ENCODE measurements at regions not wholly inside any gene's neighbourhood (a gene's known extent, or its start where the extent isn't known, plus 50 kb on each side); places are given as distances from the start of the nearest gene placed in this dataset.

- CTCF ChIA-PET (ENCODE audit: unreplicated experiment), result no interaction called here
- intact Hi-C loops (cut with micrococcal nuclease; ENCODE audit: unreplicated experiment), result no loop called here
- POLR2A ChIA-PET, result no interaction called here
- H3K4me1 ChIP-seq (ENCODE audit: insufficient read depth, low read length, poor library complexity, severe bottlenecking), result no peaks in the 10 kb centered on the region
- H3K9me3 ChIP-seq (ENCODE audit: low read length), result no peaks in the 10 kb centered on the region
- 0 out of 2 replicates have a peak overlapping the region, but pooled peaks have one; percentile 26 for H2AFZ ChIP-seq (ENCODE audit: low read length)
- no peaks in the 10 kb centered on the region for H3K36me3 ChIP-seq (ENCODE audit: insufficient read depth, low read length)
- no peak overlapping the region for H3K27ac ChIP-seq (ENCODE audit: low read depth, low read length, poor library complexity, severe bottlenecking)
- no peak overlapping the region for H3K4me2 ChIP-seq (ENCODE audit: low read length)
- DNase-seq (ENCODE audit: low spot score), result no peak
- no peaks in the 10 kb centered on the region for H3K79me2 ChIP-seq (ENCODE audit: insufficient read depth, low read depth, low read length)
- no peaks in the 10 kb centered on the region for H3K9me2 ChIP-seq (ENCODE audit: insufficient read depth, low read length)
- no peaks in the 10 kb centered on the region for H4K20me1 ChIP-seq (ENCODE audit: insufficient read depth, low read length)
- BruUV-seq (replicated peaks), result no TSS peak
- H3K4me3 ChIP-seq (ENCODE audit: low read depth, low read length, poor library complexity, severe bottlenecking), result no peak overlapping the region
- TF ChIP-seq EZH2phosphoT487 (IDR thresholded peaks at IDR 0.05; ENCODE audit: borderline replicate concordance, low read depth, low read length) (no peak), CTCF (conservative IDR thresholded peaks at IDR 0.05; ENCODE audit: low read length) (no peak)
These were observed 183.0 kb upstream of the C2CD4B start for GRCh38 chr15:62348118-62348517.

GRCh38 chr15:62348623-62349022 is 183.5 kb upstream of the C2CD4B start:
- CTCF ChIA-PET (ENCODE audit: unreplicated experiment), result no interaction called here

GRCh38 chr15:62352817-62353216 is 187.7 kb upstream of the C2CD4B start:
- no peaks in the 10 kb centered on the region for H3K9me3 ChIP-seq (ENCODE audit: low read length)
- no peaks in the 10 kb centered on the region for H3K79me2 ChIP-seq (ENCODE audit: insufficient read depth, low read depth, low read length)
- CTCF ChIA-PET (ENCODE audit: unreplicated experiment), result no interaction called here
- no peaks in the 10 kb centered on the region for H3K9me2 ChIP-seq (ENCODE audit: insufficient read depth, low read length)
- intact Hi-C loops (cut with micrococcal nuclease; ENCODE audit: unreplicated experiment), result no loop called here
- no peak overlapping the region for H2AFZ ChIP-seq (ENCODE audit: low read length)
- H3K36me3 ChIP-seq (ENCODE audit: insufficient read depth, low read length), result no peaks in the 10 kb centered on the region
- H3K4me2 ChIP-seq (ENCODE audit: low read length), result no peak overlapping the region
- no TSS peak for BruUV-seq (replicated peaks)
- no peak for DNase-seq (ENCODE audit: low spot score)
- H4K20me1 ChIP-seq (ENCODE audit: insufficient read depth, low read length), result no peaks in the 10 kb centered on the region
- POLR2A ChIA-PET, result no interaction called here
- no peak overlapping the region for H3K4me3 ChIP-seq (ENCODE audit: low read depth, low read length, poor library complexity, severe bottlenecking)
- no peaks in the 10 kb centered on the region for H3K4me1 ChIP-seq (ENCODE audit: insufficient read depth, low read length, poor library complexity, severe bottlenecking)
- no peak overlapping the region for H3K27ac ChIP-seq (ENCODE audit: low read depth, low read length, poor library complexity, severe bottlenecking)
- no peak for TF ChIP-seq CTCF (conservative IDR thresholded peaks at IDR 0.05; ENCODE audit: low read length)
- TF ChIP-seq EZH2phosphoT487 (IDR thresholded peaks at IDR 0.05; ENCODE audit: borderline replicate concordance, low read depth, low read length), result no peak

More at GRCh38 chr15:62348623-62349022, 183.5 kb upstream of the C2CD4B start:
- Histone ChIP-seq H3K79me2 (ENCODE audit: insufficient read depth, low read depth, low read length) (no peaks in the 10 kb centered on the region), H3K4me1 (ENCODE audit: insufficient read depth, low read length, poor library complexity, severe bottlenecking) (no peaks in the 10 kb centered on the region), H3K4me3 (ENCODE audit: low read depth, low read length, poor library complexity, severe bottlenecking) (no peak overlapping the region), H3K27ac (ENCODE audit: low read depth, low read length, poor library complexity, severe bottlenecking) (no peak overlapping the region), H3K9me3 (ENCODE audit: low read length) (no peaks in the 10 kb centered on the region), H3K36me3 (ENCODE audit: insufficient read depth, low read length) (no peaks in the 10 kb centered on the region), H2AFZ (ENCODE audit: low read length) (no peak overlapping the region), H4K20me1 (ENCODE audit: insufficient read depth, low read length) (no peaks in the 10 kb centered on the region), H3K4me2 (ENCODE audit: low read length) (no peak overlapping the region), H3K9me2 (ENCODE audit: insufficient read depth, low read length) (no peaks in the 10 kb centered on the region)
- intact Hi-C loops (cut with micrococcal nuclease; ENCODE audit: unreplicated experiment), result no loop called here
- POLR2A ChIA-PET, result no interaction called here
- BruUV-seq (replicated peaks), result no TSS peak
- TF ChIP-seq EZH2phosphoT487 (IDR thresholded peaks at IDR 0.05; ENCODE audit: borderline replicate concordance, low read depth, low read length) (no peak), CTCF (conservative IDR thresholded peaks at IDR 0.05; ENCODE audit: low read length) (no peak)
- no peak for DNase-seq (ENCODE audit: low spot score)
